ENCODE measurements at regions not wholly inside any gene's neighbourhood (a gene's known extent, or its start where the extent isn't known, plus 50 kb on each side); places are given as distances from the start of the nearest gene placed in this dataset.

DNA sequence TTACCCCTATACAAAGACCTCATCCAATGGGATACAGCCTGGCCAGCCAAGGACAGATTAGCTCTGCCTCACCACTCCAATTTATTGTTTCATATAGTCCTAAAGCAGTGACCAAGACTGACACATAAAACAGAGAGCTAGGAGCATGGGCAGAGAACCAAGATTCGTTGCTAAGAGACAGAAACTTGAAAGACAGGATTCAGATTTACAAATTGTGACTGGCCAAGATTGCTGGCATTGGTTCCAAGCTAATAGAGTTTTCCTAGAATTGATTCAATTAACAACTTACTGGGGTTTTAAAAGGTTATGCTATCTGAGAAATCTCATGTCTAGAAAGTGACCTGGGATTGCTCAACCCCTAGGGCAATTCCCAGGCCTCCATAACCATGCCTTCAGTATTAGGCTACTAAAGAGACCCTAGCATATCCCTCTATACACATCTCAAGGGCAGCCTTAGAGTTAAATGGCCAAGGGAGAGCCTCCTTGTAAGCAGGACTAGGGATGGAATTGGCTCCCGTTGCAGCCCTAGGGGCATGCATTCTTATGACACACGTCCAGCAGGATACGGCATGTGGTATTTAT lies 75.6 kb downstream of the ICOS start:
- CTCF ChIA-PET, result interaction anchor here (1.4 to 2.9 kb wide), 2 partner anchors 12 to 133 kb away, joined by 3 to 12 read pairs; no protein-coding TSS in a partner anchor
- TF ChIP-seq CTCF (IDR thresholded peaks at IDR 0.05; ENCODE audit: control extremely low read depth, extremely low read depth, low read depth, missing control alignments), result no peak
- no peak for DNase-seq (ENCODE audit: extremely low spot score)
- POLR2A ChIA-PET, result no interaction called here

GRCh38 chr2:204015118-204015843 lies 78.7 kb downstream of the ICOS start:
- DNase-seq (ENCODE audit: extremely low spot score), result no peak
- TF ChIP-seq CTCF (IDR thresholded peaks at IDR 0.05; ENCODE audit: control extremely low read depth, extremely low read depth, low read depth, missing control alignments), result no peak
- ChIA-PET CTCF (interaction anchor here (1.5 to 2.9 kb wide), 4 partner anchors 9 to 13 kb away, joined by 3 to 12 read pairs (median 4); no protein-coding TSS in a partner anchor), POLR2A (no interaction called here)

GRCh38 chr2:204018717-204019116 lies 82.2 kb downstream of the ICOS start:
- POLR2A ChIA-PET, result no interaction called here
- no peak for DNase-seq (ENCODE audit: extremely low spot score)
- CTCF ChIA-PET, result no interaction called here
- TF ChIP-seq CTCF (IDR thresholded peaks at IDR 0.05; ENCODE audit: control extremely low read depth, extremely low read depth, low read depth, missing control alignments), result no peak

- POLR2A ChIA-PET, result no interaction called here
- no peak for DNase-seq (ENCODE audit: extremely low spot score)
- no peak for TF ChIP-seq CTCF (IDR thresholded peaks at IDR 0.05; ENCODE audit: control extremely low read depth, extremely low read depth, low read depth, missing control alignments)
Measured at GRCh38 chr2:204019572-204020501, 83.3 kb downstream of the ICOS start.

GRCh38 chr2:204021290-204022081 lies 84.9 kb downstream of the ICOS start:
- CTCF ChIA-PET, result interaction anchor here (1.0 to 1.6 kb wide), 3 partner anchors 27 to 157 kb away, joined by 3 to 5 read pairs (median 3); no protein-coding TSS in a partner anchor
- POLR2A ChIA-PET, result no interaction called here
- TF ChIP-seq CTCF (IDR thresholded peaks at IDR 0.05; ENCODE audit: control extremely low read depth, extremely low read depth, low read depth, missing control alignments), result no peak
- DNase-seq (ENCODE audit: extremely low spot score), result no peak

More at GRCh38 chr2:204019572-204020501, 83.3 kb downstream of the ICOS start:
- CTCF ChIA-PET, result no interaction called here

All from GM10248 (cell line).